OCI-LY3 (cell line): ENCODE measurements at regions not wholly inside any gene's neighbourhood (a gene's known extent, or its start where the extent isn't known, plus 50 kb on each side); places are given as distances from the start of the nearest gene placed in this dataset.

ENCODE experiments used
- H2AFZ ChIP-seq: fragments of 200-600, 300-600 bp; shearing (Covaris generic); 2 replicates; pipeline ENCODE4 v1.6.0; 2014; ENCODE audit warnings: antibody characterized with exemption, low read depth, low read length
- H3K27ac ChIP-seq: fragments of 200-600, 300-600 bp; sonication (generic); 2 replicates; pipeline ENCODE4 v1.5.1; 2014; ENCODE audit warnings: mild to moderate bottlenecking, low read length, moderate library complexity, mixed read lengths
- H3K27me3 ChIP-seq: fragments of 200-600, 300-600 bp; sonication (generic); 2 replicates; pipeline ENCODE4 v1.6.1; 2014; ENCODE audit warnings: low read depth, low read length, mixed read lengths
- H3K36me3 ChIP-seq: fragments of 200-600, 300-600 bp; sonication (generic); replicated peaks from 2 replicates; pipeline ENCODE3; 2014; ENCODE audit warnings: low read depth, low read length, mixed read lengths
- H3K4me1 ChIP-seq: fragments of 300-600, 200-600 bp; sonication (generic); 2 replicates; pipeline ENCODE4 v1.6.1; 2014; ENCODE audit warnings: low read length, mixed read lengths
- H3K4me2 ChIP-seq: fragments of 200-600, 300-600 bp; sonication (generic); 2 replicates; pipeline ENCODE4 v1.6.1; 2014; ENCODE audit warnings: low read length, mixed read lengths
- H3K4me3 ChIP-seq: fragments of 300-600, 200-600 bp; sonication (generic); 2 replicates; pipeline ENCODE4 v1.5.1; 2014; ENCODE audit warnings: antibody characterized with exemption, mild to moderate bottlenecking, low read length, moderate library complexity
- H3K79me2 ChIP-seq: fragments of 300-600, 200-600 bp; shearing (Covaris generic); 2 replicates; pipeline ENCODE4 v1.6.1; 2014; ENCODE audit warnings: mild to moderate bottlenecking, low read length, mixed read lengths
- H3K9ac ChIP-seq: fragments of 300-600, 200-600 bp; shearing (Covaris generic); 2 replicates; pipeline ENCODE4 v1.6.0; 2014; ENCODE audit warnings: mild to moderate bottlenecking, low read length, moderate library complexity
- H3K9me3 ChIP-seq: fragments of 200-600, 300-600 bp; shearing (Covaris generic); 2 replicates; pipeline ENCODE4 v1.6.1; 2014; ENCODE audit warnings: low read length, mixed read lengths; ENCODE audit not compliant: insufficient read depth
- H4K20me1 ChIP-seq: fragments of 200-600, 300-600 bp; sonication (generic); 2 replicates; pipeline ENCODE4 v1.6.1; 2016; ENCODE audit warnings: low read length, mixed read lengths; ENCODE audit not compliant: insufficient read depth
- CTCF ChIP-seq: fragments of 200-600, 300-600 bp; sonication (generic); IDR thresholded peaks from 2 replicates; pipeline ENCODE4 v1.5.1; 2014; ENCODE audit warnings: antibody characterized with exemption, low read length, low read depth
- EZH2phosphoT487 ChIP-seq: fragments of 200-600 bp; shearing (Covaris generic); IDR thresholded peaks from 2 replicates; pipeline ENCODE4 v1.6.1; 2018; ENCODE audit warnings: antibody characterized with exemption, mixed run types, low read depth

DNA sequence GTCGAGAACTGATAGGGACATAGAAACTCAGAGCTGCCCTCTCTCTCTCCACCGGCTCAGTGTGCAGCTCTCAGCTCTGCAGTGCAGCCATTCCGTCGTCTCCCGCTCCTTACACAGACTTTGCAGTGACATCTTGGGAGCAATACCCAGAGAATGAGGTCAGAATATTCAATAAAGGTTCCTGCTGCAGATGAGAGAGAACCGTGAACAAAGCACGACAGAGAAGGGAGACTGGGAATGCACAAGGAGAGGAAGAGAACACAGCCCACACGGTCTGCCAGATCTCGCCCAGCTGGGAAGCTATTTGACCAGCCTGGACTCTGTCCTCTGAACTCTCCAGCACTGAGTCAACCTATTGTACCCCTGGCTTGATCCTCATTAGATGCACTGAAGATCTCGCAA, 118.0 kb upstream of the PPARGC1A start:
- no peak for TF ChIP-seq EZH2phosphoT487
- TF ChIP-seq CTCF = no peak
- no peaks in the 10 kb centered on the region for H4K20me1 ChIP-seq
- 0 out of 2 replicates have a peak, but pooled peaks cover 4% of the 10 kb centered on the region for H3K27me3 ChIP-seq
- no peaks in the 10 kb centered on the region for H3K4me1 ChIP-seq
- H3K27ac ChIP-seq = no peak overlapping the region
- H2AFZ ChIP-seq = no peak overlapping the region
- no peaks in the 10 kb centered on the region for H3K9me3 ChIP-seq
- H3K4me3 ChIP-seq = no peak overlapping the region
- H3K36me3 ChIP-seq = no peaks in the 10 kb centered on the region
- no peaks in the 10 kb centered on the region for H3K79me2 ChIP-seq
- no peak overlapping the region for H3K9ac ChIP-seq
- H3K4me2 ChIP-seq = no peak overlapping the region

- Histone ChIP-seq H3K79me2 (no peaks in the 10 kb centered on the region), H3K27ac (no peak overlapping the region), H3K4me3 (no peak overlapping the region), H2AFZ (no peak overlapping the region), H3K9ac (no peak overlapping the region), H3K4me1 (no peaks in the 10 kb centered on the region), H4K20me1 (no peaks in the 10 kb centered on the region), H3K4me2 (no peak overlapping the region), H3K9me3 (no peaks in the 10 kb centered on the region), H3K36me3 (no peaks in the 10 kb centered on the region), H3K27me3 (0 out of 2 replicates have a peak, but pooled peaks cover 4% of the 10 kb centered on the region)
- TF ChIP-seq EZH2phosphoT487 (no peak), CTCF (no peak)
These were observed 116.4 kb upstream of the PPARGC1A start for GRCh38 chr4:24006269-24006668.

- Histone ChIP-seq H3K9ac (no peak overlapping the region), H2AFZ (no peak overlapping the region), H3K27me3 (0 out of 2 replicates have a peak, but pooled peaks cover 4% of the 10 kb centered on the region), H3K4me3 (no peak overlapping the region), H3K4me2 (no peak overlapping the region), H3K27ac (no peak overlapping the region), H3K79me2 (no peaks in the 10 kb centered on the region), H3K9me3 (no peaks in the 10 kb centered on the region), H3K4me1 (no peaks in the 10 kb centered on the region), H3K36me3 (no peaks in the 10 kb centered on the region), H4K20me1 (no peaks in the 10 kb centered on the region)
- TF ChIP-seq CTCF (no peak), EZH2phosphoT487 (no peak)
These were observed 114.1 kb upstream of the PPARGC1A start for GRCh38 chr4:24003926-24004325.

- Histone ChIP-seq H3K9me3 (no peaks in the 10 kb centered on the region), H3K9ac (no peak overlapping the region), H3K4me1 (no peaks in the 10 kb centered on the region), H3K27ac (no peak overlapping the region), H3K4me3 (no peak overlapping the region), H3K27me3 (0 out of 2 replicates have a peak, but pooled peaks cover 4% of the 10 kb centered on the region), H3K36me3 (no peaks in the 10 kb centered on the region), H4K20me1 (no peaks in the 10 kb centered on the region), H3K4me2 (no peak overlapping the region), H3K79me2 (no peaks in the 10 kb centered on the region), H2AFZ (no peak overlapping the region)
- TF ChIP-seq CTCF (no peak), EZH2phosphoT487 (no peak)
These were observed 113.6 kb upstream of the PPARGC1A start for GRCh38 chr4:24003496-24003895.
